Coronary artery (tissue), 2 donors: ENCODE measurements at regions not wholly inside any gene's neighbourhood (a gene's known extent, or its start where the extent isn't known, plus 50 kb on each side); places are given as distances from the start of the nearest gene placed in this dataset.

Experiments used
- DNase-seq: peaks from one replicate; pipeline ENCODE4 v3.0.0-alpha.2; 2017; ENCODE audit warnings: low spot score
- H3K27ac ChIP-seq, 2 donors: fragments of 200-600 bp; sonication (generic); one replicate each; pipeline ENCODE4 v1.5.1; 2016 to 2019
- H3K4me3 ChIP-seq: fragments of 200-600 bp; sonication (generic); 2 replicates; pipeline ENCODE4 v1.5.1; 2016; ENCODE audit warnings: mild to moderate bottlenecking, moderate library complexity
- TF ChIP-seq, protein P1 (sequence below): fragments of 200-600 bp; sonication (generic); IDR thresholded peaks from one replicate; pipeline ENCODE4 v1.5.1; 2019; ENCODE audit warnings: antibody characterized with exemption

DNA sequence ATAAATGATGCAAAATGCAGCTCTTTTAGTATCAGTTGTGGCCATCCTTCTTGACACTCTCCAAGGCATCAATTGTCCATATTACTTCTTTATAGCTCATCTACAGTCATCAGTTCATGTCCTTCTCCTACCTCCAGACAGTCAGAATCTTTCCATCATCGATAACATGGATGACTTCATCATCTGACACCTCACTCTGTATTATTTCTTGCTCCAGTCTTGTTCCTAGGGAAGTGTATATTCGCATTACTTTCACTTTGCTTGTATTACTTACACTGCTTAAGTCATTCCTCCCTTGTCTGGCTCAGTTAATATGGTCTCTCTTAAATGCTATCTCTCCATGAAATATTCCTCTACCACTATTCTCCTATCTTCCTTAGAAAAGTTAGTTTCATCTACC lies 999.1 kb upstream of the SLC10A2 start:
- Histone ChIP-seq H3K4me3 (no peak overlapping the region), H3K27ac (no peak overlapping the region)
- DNase-seq, result no peak
- TF ChIP-seq, protein P1, sequence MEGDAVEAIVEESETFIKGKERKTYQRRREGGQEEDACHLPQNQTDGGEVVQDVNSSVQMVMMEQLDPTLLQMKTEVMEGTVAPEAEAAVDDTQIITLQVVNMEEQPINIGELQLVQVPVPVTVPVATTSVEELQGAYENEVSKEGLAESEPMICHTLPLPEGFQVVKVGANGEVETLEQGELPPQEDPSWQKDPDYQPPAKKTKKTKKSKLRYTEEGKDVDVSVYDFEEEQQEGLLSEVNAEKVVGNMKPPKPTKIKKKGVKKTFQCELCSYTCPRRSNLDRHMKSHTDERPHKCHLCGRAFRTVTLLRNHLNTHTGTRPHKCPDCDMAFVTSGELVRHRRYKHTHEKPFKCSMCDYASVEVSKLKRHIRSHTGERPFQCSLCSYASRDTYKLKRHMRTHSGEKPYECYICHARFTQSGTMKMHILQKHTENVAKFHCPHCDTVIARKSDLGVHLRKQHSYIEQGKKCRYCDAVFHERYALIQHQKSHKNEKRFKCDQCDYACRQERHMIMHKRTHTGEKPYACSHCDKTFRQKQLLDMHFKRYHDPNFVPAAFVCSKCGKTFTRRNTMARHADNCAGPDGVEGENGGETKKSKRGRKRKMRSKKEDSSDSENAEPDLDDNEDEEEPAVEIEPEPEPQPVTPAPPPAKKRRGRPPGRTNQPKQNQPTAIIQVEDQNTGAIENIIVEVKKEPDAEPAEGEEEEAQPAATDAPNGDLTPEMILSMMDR, result no peak

- TF ChIP-seq, protein P1, result no peak
- no peak overlapping the region for H3K4me3 ChIP-seq
- no peak overlapping the region for H3K27ac ChIP-seq
- DNase-seq, result no peak
Measured at GRCh38 chr13:104057861-104058260, 991.6 kb upstream of the SLC10A2 start.

DNA sequence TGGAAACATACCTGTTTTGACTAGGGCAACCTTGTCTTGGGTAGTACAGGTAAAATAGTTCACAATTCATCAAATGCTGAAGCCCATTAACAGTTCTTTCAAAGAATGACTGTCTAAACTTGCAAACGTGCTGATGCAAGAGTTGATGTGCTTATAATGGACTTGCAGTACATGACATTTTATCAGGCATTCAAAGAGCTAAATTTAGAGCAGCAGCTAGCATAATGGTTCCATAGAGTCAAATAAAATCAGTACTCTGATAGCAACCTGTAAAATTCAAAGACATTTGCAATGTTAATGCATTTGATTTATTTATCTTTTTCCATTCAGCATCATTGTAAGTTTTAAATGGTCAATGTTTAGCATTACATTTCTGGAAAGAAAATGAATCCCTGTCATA lies 979.7 kb upstream of the SLC10A2 start:
- no peak for DNase-seq
- Histone ChIP-seq H3K27ac (no peak overlapping the region), H3K4me3 (no peak overlapping the region)
- TF ChIP-seq, protein P1, result no peak

GRCh38 chr13:104043184-104043583 lies 977.0 kb upstream of the SLC10A2 start:
- DNase-seq, result no peak
- H3K27ac ChIP-seq, result no peak overlapping the region
- TF ChIP-seq, protein P1, result no peak
- no peak overlapping the region for H3K4me3 ChIP-seq

GRCh38 chr13:104034891-104035290 lies 968.7 kb upstream of the SLC10A2 start:
- TF ChIP-seq, protein P1, result no peak
- H3K27ac ChIP-seq, result no peak overlapping the region
- no peak for DNase-seq
- no peak overlapping the region for H3K4me3 ChIP-seq

DNA sequence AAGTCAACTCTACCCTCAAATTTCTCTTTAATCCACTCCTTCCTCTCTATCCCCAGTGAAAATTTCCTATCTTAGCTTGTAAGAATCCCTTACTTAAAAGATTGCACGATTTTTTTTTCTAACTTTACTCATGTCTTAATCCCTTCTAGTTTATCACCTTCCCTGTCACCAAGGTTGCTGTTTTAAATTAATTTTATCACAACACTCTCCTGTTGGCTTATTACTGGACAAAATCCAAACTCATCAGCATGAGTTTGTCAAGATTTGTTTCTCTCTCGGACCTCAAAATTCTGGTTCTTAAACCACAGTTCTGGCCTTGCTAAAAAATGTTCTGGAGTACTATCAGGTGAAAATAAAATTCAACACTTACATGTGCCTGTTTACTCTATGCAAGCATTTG lies 959.1 kb upstream of the SLC10A2 start:
- H3K4me3 ChIP-seq, result no peak overlapping the region
- DNase-seq, result no peak
- TF ChIP-seq, protein P1, result no peak
- no peak overlapping the region for H3K27ac ChIP-seq

- no peak overlapping the region for H3K4me3 ChIP-seq
- TF ChIP-seq, protein P1, result no peak
- no peak for DNase-seq
- H3K27ac ChIP-seq, result no peak overlapping the region
Measured at GRCh38 chr13:104024416-104025170, 958.4 kb upstream of the SLC10A2 start.
